ENCODE measurements at regions not wholly inside any gene's neighbourhood (a gene's known extent, or its start where the extent isn't known, plus 50 kb on each side); places are given as distances from the start of the nearest gene placed in this dataset.
"Not testable (repeated sequence)": the region's sequence is repeated elsewhere in the genome, so short reads cannot be mapped to it uniquely, and the experiment has no call there.

GRCh38 chr1:21385022-21385421, 54.9 kb upstream of the NBPF3 start:
- DNase-seq: peak; percentile 15

GRCh38 chr1:21384620-21385019, 55.3 kb upstream of the NBPF3 start:
- no peak for DNase-seq

- no peak for DNase-seq
Observed at GRCh38 chr1:21383785-21384401, 56.0 kb upstream of the NBPF3 start.

- no peak for DNase-seq
Observed at GRCh38 chr1:21381354-21381753, 58.6 kb upstream of the NBPF3 start.

GRCh38 chr1:21380147-21380546, 59.8 kb upstream of the NBPF3 start:
- DNase-seq: not testable (repeated sequence)

- DNase-seq: no peak
Observed at GRCh38 chr1:21379571-21379970, 60.4 kb upstream of the NBPF3 start.

GRCh38 chr1:21378705-21379494, 61.0 kb upstream of the NBPF3 start:
- DNase-seq: no peak

GRCh38 chr1:21372383-21372782, 67.6 kb upstream of the NBPF3 start:
- no peak for DNase-seq

GRCh38 chr1:21369905-21370304, 70.0 kb upstream of the NBPF3 start:
- no peak for DNase-seq

- DNase-seq: peak; percentile 67
Observed at GRCh38 chr1:21368515-21369289, 71.2 kb upstream of the NBPF3 start.

- DNase-seq: not testable (repeated sequence)
Observed at GRCh38 chr1:21367973-21368514, 71.9 kb upstream of the NBPF3 start.

GRCh38 chr1:21366288-21366687, 73.6 kb upstream of the NBPF3 start:
- DNase-seq: no peak

GRCh38 chr1:21365036-21365435, 74.8 kb upstream of the ECE1 start:
- no peak for DNase-seq

GRCh38 chr1:21362096-21362495, 71.8 kb upstream of the ECE1 start:
- DNase-seq: no peak

GRCh38 chr1:21361506-21361905, 71.2 kb upstream of the ECE1 start:
- DNase-seq: no peak

- DNase-seq: no peak
Observed at GRCh38 chr1:21357161-21357560, 66.9 kb upstream of the ECE1 start.

- no peak for DNase-seq
Observed at GRCh38 chr1:21355956-21356355, 65.7 kb upstream of the ECE1 start.

GRCh38 chr1:21352586-21352985, 62.3 kb upstream of the ECE1 start:
- no peak for DNase-seq

- no peak for DNase-seq
Observed at GRCh38 chr1:21351901-21352300, 61.6 kb upstream of the ECE1 start.

GRCh38 chr1:21350202-21350885, 60.1 kb upstream of the ECE1 start:
- no peak for DNase-seq

GRCh38 chr1:21349693-21350092, 59.4 kb upstream of the ECE1 start:
- DNase-seq: no peak

GRCh38 chr1:21347072-21347581, 56.9 kb upstream of the ECE1 start:
- no peak for DNase-seq
